Progenitor cell of endocrine pancreas (in vitro differentiated cells): ENCODE measurements at regions not wholly inside any gene's neighbourhood (a gene's known extent, or its start where the extent isn't known, plus 50 kb on each side); places are given as distances from the start of the nearest gene placed in this dataset.

Source experiments
- DNase-seq: peaks from one replicate; pipeline ENCODE4 v3.0.0; 2021; ENCODE audit warnings: low spot score; ENCODE audit not compliant: unreplicated experiment
- H3K27ac Mint-ChIP-seq: 2 replicates; pipeline ENCODE4 v1.8.0; 2021; ENCODE audit warnings: mild to moderate bottlenecking, moderate library complexity, mixed read lengths
- H3K27me3 Mint-ChIP-seq: 2 replicates; pipeline ENCODE4 v1.8.0; 2021; ENCODE audit warnings: mixed read lengths
- H3K36me3 Mint-ChIP-seq: 2 replicates; pipeline ENCODE4 v1.8.0; 2022; ENCODE audit warnings: mixed read lengths; ENCODE audit not compliant: insufficient read depth
- H3K4me1 Mint-ChIP-seq: 2 replicates; pipeline ENCODE4 v1.8.0; 2021; ENCODE audit warnings: low read depth, mixed read lengths
- H3K4me3 Mint-ChIP-seq: 2 replicates; pipeline ENCODE4 v1.8.0; 2021; ENCODE audit warnings: low read depth, mild to moderate bottlenecking, moderate library complexity, mixed read lengths
- H3K9me3 Mint-ChIP-seq: 2 replicates; pipeline ENCODE4 v1.8.0; 2021; ENCODE audit warnings: low read depth, mixed read lengths
- TF ChIP-seq, protein P1 (sequence below): fragments of 200-600 bp; sonication (generic); IDR thresholded peaks from one replicate; pipeline ENCODE4 v1.5.0; 2021; ENCODE audit warnings: antibody characterized with exemption, mild to moderate bottlenecking; ENCODE audit not compliant: unreplicated experiment

DNA sequence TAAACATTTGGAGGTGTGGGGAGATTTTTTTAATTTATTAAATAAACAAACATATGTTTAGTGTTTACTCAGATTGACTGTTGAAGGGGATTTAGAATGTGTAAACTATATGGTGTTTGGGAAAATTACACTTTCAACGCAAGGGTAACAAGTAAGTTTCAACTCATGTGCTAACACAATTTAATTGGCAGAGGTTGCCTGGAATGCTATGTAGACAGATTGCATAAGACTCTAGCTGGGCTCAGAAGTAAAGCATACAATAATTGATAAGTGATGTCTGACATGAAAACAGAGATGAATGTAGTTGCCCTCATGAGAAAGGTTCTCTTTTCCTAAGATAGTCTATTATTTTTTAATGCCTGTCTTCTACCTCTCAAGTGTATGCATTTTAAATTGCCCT, 617.4 kb downstream of the KCTD16 start:
- Mint-ChIP-seq H3K9me3 (peaks cover 16% of the 10 kb centered on the region), H3K4me1 (no peaks in the 10 kb centered on the region), H3K27me3 (no peaks in the 10 kb centered on the region), H3K27ac (no peak overlapping the region), H3K4me3 (no peak overlapping the region), H3K36me3 (peaks cover 2% of the 10 kb centered on the region)
- TF ChIP-seq, protein P1, sequence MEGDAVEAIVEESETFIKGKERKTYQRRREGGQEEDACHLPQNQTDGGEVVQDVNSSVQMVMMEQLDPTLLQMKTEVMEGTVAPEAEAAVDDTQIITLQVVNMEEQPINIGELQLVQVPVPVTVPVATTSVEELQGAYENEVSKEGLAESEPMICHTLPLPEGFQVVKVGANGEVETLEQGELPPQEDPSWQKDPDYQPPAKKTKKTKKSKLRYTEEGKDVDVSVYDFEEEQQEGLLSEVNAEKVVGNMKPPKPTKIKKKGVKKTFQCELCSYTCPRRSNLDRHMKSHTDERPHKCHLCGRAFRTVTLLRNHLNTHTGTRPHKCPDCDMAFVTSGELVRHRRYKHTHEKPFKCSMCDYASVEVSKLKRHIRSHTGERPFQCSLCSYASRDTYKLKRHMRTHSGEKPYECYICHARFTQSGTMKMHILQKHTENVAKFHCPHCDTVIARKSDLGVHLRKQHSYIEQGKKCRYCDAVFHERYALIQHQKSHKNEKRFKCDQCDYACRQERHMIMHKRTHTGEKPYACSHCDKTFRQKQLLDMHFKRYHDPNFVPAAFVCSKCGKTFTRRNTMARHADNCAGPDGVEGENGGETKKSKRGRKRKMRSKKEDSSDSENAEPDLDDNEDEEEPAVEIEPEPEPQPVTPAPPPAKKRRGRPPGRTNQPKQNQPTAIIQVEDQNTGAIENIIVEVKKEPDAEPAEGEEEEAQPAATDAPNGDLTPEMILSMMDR, result no peak
- DNase-seq, result no peak

DNA sequence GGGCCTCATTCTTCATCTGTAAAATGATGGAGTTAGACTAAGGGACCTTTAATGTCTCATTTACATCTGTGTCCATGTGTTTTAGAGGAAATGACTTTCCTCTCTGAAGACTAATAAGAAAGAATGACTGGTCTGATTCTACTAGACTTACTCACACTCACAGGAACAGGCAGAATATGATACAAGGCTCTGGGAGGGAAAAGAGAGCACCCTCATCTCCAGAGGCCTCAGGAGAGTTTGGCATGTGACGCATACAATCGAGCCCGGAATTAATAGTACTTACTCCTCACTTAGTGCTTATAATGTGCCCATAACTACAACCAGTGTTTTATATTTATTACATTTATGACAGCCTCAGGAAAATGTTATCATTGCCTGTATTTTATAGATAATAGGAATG, 608.7 kb downstream of the KCTD16 start:
- H3K27ac Mint-ChIP-seq, result no peak overlapping the region
- no peaks in the 10 kb centered on the region for H3K27me3 Mint-ChIP-seq
- DNase-seq, result no peak
- H3K4me1 Mint-ChIP-seq, result peaks cover 2% of the 10 kb centered on the region
- H3K4me3 Mint-ChIP-seq, result no peak overlapping the region
- TF ChIP-seq, protein P1, result no peak
- H3K9me3 Mint-ChIP-seq, result no peaks in the 10 kb centered on the region
- no peaks in the 10 kb centered on the region for H3K36me3 Mint-ChIP-seq

DNA sequence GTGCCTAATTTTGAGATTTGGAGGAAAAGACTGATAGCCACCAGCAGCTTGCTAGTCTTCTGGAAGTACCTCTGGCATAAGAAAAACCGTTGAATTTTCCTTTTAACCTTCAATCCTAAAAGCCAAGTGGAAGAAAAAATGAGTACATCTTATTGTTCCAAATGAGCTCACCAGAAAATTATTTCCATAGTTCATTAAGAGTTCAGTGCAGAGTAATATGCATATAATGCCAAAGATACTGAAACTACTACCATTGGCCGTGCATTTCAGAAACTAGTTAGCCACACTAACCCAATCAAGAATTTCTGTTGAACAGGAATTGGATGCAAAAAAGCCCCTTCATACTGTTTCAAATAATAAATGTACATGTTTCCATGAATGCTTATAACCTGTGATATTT, 607.9 kb downstream of the KCTD16 start:
- no peak for DNase-seq
- no peaks in the 10 kb centered on the region for H3K36me3 Mint-ChIP-seq
- no peak overlapping the region for H3K27ac Mint-ChIP-seq
- TF ChIP-seq, protein P1, result no peak
- H3K27me3 Mint-ChIP-seq, result no peaks in the 10 kb centered on the region
- H3K9me3 Mint-ChIP-seq, result no peaks in the 10 kb centered on the region
- H3K4me1 Mint-ChIP-seq, result peaks cover 8% of the 10 kb centered on the region
- no peak overlapping the region for H3K4me3 Mint-ChIP-seq

DNA sequence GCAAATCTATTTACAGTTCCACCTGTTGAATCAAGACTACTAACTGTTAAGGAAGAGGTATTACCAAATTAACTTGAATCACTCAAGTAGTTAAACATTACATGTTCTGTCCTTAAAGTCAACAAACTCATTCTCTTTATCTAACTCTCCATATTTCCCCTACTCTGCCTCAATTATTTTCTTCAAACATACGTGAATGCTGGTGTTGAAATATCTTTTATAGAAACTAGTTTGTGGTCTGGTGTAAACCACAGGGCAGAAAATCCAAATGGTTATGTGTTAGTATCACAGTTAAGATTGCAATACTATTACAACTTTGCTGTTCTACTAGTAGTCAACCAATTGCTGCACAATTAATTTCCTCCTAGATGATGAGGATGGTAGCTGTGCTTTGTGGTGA, 603.5 kb downstream of the KCTD16 start:
- TF ChIP-seq, protein P1, result no peak
- H3K36me3 Mint-ChIP-seq, result no peaks in the 10 kb centered on the region
- H3K27me3 Mint-ChIP-seq, result no peaks in the 10 kb centered on the region
- H3K9me3 Mint-ChIP-seq, result peaks cover 4% of the 10 kb centered on the region
- H3K27ac Mint-ChIP-seq, result no peak overlapping the region
- peaks cover 10% of the 10 kb centered on the region for H3K4me1 Mint-ChIP-seq
- no peak for DNase-seq
- H3K4me3 Mint-ChIP-seq, result no peak overlapping the region

DNA sequence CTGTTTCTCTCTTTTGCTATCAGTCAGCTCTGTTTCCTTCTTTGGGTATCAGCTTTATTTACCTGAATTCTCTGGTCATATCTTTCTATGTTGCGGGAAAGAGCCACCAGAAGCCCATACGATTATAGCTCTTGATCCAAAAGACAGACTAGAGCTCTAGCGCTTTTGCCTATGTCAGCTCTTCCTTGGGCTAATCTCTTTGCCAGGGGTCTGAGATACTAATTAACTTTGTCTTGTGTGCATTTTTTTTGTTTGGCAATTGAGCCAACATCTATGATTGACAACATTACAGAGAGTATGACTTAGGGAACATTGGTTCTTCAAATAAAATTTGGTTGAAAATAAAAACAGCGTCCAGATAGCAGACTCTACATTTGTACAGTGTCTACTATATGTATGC, 603.0 kb downstream of the KCTD16 start:
- peaks cover 4% of the 10 kb centered on the region for H3K9me3 Mint-ChIP-seq
- H3K4me1 Mint-ChIP-seq, result peaks cover 10% of the 10 kb centered on the region
- DNase-seq, result no peak
- TF ChIP-seq, protein P1, result no peak
- H3K36me3 Mint-ChIP-seq, result no peaks in the 10 kb centered on the region
- no peak overlapping the region for H3K27ac Mint-ChIP-seq
- no peaks in the 10 kb centered on the region for H3K27me3 Mint-ChIP-seq
- no peak overlapping the region for H3K4me3 Mint-ChIP-seq
